ENCODE measurements at regions not wholly inside any gene's neighbourhood (a gene's known extent, or its start where the extent isn't known, plus 50 kb on each side); places are given as distances from the start of the nearest gene placed in this dataset.
"Not testable (repeated sequence)": the region's sequence is repeated elsewhere in the genome, so short reads cannot be mapped to it uniquely, and the experiment has no call there.

DNA sequence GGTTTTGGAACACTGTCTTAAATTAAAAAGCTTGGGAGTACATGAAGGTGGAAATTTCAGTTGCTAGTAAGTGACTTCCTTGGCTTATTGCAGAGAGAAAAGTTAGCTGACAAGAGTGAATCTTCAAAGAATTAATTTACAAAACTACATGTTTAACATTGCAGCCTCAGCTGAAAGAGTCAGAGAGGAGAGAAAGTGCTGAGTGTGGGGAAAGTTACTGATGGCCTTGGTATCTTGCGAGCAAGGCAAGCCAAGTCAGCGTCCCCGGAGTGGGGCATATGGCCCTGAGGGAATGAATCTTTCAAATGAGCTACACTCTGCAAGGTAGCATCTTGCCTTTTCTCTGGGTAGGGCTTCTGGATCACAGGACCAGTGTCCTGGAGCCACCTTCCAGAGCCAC lies 131.3 kb downstream of the LPIN1 start:
- Mint-ChIP-seq H3K27ac (no peak overlapping the region), H3K27me3 (no peaks in the 10 kb centered on the region)

DNA sequence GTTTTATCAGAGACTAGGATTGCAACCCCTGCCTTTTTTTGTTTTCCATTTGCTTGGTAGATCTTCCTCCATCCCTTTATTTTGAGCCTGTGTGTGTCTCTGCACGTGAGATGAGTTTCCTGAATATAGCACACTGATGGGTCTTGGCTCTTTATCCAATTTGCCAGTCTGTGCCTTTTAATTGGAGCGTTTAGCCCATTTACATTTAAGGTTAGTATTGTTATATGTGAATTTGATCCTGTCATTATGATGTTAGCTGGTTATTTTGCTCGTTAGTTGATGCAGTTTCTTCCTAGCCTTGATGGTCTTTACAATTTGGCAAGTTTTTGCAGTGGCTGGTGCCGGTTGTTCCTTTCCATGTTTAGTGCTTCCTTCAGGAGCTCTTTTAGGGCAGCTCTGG lies 138.8 kb downstream of the LPIN1 start:
- H3K9me3 Mint-ChIP-seq = peaks cover 20% of the 10 kb centered on the region
- H3K4me1 Mint-ChIP-seq, H3K27me3 Mint-ChIP-seq, H3K4me3 Mint-ChIP-seq, H3K36me3 Mint-ChIP-seq, DNase-seq, H3K27ac Mint-ChIP-seq: not testable (repeated sequence)

More for the DNA sequence above, 131.3 kb downstream of the LPIN1 start:
- DNase-seq = no peak
- H3K4me1 Mint-ChIP-seq = no peaks in the 10 kb centered on the region
- no peak overlapping the region for H3K4me3 Mint-ChIP-seq
- H3K36me3 Mint-ChIP-seq = no peaks in the 10 kb centered on the region
- peaks cover 3% of the 10 kb centered on the region for H3K9me3 Mint-ChIP-seq

DNA sequence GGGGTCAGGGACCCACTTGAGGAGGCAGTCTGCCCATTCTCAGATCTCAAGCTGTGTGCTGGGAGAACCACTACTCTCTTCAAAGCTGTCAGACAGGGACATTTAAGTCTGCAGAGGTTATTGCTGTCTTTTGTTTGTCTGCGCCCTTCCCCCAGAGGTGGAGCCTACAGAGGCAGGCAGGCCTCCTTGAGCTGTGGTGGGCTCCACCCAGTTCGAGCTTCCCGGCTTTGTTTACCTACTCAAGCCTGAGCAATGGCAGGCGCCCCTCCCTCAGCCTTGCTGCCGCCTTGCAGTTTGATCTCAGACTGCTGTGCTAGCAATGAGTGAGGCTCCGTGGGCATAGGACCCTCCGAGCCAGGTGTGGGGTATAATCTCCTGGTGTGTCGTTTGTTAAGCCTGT lies 140.5 kb downstream of the LPIN1 start:
- H3K36me3 Mint-ChIP-seq, H3K27me3 Mint-ChIP-seq, DNase-seq, H3K4me1 Mint-ChIP-seq, H3K27ac Mint-ChIP-seq, H3K4me3 Mint-ChIP-seq: not testable (repeated sequence)
- peaks cover 22% of the 10 kb centered on the region for H3K9me3 Mint-ChIP-seq

DNA sequence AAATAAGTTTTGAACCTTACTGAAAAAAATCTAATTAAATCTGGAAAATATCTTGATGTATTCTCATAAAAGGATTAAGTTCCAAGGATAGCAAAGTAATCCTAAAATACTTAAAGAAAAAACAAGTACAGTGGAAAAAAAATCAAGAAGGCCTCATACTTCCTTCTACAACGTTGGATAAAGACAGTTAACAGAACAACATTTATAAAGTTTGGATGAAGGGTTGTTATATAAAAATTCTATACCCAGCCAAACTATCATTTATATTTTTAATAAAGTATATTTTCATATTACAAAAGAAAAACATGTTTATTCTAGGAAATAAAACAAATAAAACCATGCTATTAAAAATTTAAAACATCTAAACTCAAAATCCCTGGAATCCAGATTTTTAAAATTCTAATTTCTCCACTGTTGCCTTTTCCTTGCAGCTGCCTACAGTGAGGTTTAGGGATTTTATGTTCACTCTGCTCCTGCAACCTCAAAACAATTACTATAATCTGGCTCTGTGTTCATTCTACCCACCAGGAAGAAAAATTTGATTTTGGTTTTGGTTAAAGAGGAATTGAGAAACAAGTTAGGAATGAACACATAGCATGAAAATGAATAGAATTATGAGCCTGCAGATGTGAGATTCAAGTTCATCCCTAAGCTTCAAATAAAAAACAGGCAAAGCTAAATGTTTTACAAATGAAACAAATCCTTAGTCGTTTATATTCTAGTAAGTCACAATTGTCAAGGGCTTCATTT lies 142.8 kb downstream of the LPIN1 start:
- DNase-seq = no peak

GRCh38 chr2:11889854-11890253 lies 143.4 kb downstream of the LPIN1 start:
- Mint-ChIP-seq H3K4me3 (no peak overlapping the region), H3K27me3 (no peaks in the 10 kb centered on the region), H3K36me3 (peaks cover 4% of the 10 kb centered on the region), H3K27ac (no peak overlapping the region), H3K4me1 (no peaks in the 10 kb centered on the region), H3K9me3 (peaks cover 25% of the 10 kb centered on the region)
- no peak for DNase-seq

More for the DNA sequence above, 142.8 kb downstream of the LPIN1 start:
- no peak overlapping the region for H3K4me3 Mint-ChIP-seq
- H3K9me3 Mint-ChIP-seq = peaks cover 22% of the 10 kb centered on the region
- H3K27me3 Mint-ChIP-seq = no peaks in the 10 kb centered on the region
- H3K4me1 Mint-ChIP-seq = no peaks in the 10 kb centered on the region
- peaks cover 4% of the 10 kb centered on the region for H3K36me3 Mint-ChIP-seq
- no peak overlapping the region for H3K27ac Mint-ChIP-seq

GRCh38 chr2:11891028-11891427 lies 144.6 kb downstream of the LPIN1 start:
- H3K4me3 Mint-ChIP-seq = no peak overlapping the region
- H3K36me3 Mint-ChIP-seq = peaks cover 6% of the 10 kb centered on the region
- no peak for DNase-seq
- no peak overlapping the region for H3K27ac Mint-ChIP-seq
- H3K27me3 Mint-ChIP-seq = no peaks in the 10 kb centered on the region
- peaks cover 24% of the 10 kb centered on the region for H3K9me3 Mint-ChIP-seq
- H3K4me1 Mint-ChIP-seq = no peaks in the 10 kb centered on the region

- no peak overlapping the region for H3K4me3 Mint-ChIP-seq
- no peak overlapping the region for H3K27ac Mint-ChIP-seq
- H3K27me3 Mint-ChIP-seq = no peaks in the 10 kb centered on the region
- H3K4me1 Mint-ChIP-seq = no peaks in the 10 kb centered on the region
- H3K9me3 Mint-ChIP-seq = peaks cover 23% of the 10 kb centered on the region
- H3K36me3 Mint-ChIP-seq = peaks cover 6% of the 10 kb centered on the region
- no peak for DNase-seq
Measured at GRCh38 chr2:11891671-11892440, 145.4 kb downstream of the LPIN1 start.

DNA sequence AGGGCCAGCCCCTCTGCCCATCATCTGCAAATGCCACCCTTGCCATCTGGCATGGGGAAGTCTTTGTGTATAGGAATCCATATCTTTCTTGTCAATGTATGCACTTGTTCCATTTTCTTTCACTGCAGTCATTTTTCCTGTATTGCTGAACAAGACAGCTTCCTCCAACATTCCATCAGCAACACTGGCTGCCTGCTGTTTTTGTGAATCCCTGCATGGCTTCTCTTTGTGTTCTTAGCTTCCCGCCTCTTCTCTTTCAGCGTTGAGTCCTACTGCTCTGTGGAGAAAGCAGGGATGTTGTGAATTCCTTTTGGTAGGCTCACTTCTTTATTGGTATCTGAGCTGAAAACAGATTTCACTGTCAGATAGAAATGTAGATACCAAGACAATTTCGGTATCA lies 150.0 kb downstream of the LPIN1 start:
- Mint-ChIP-seq H3K36me3 (peaks cover 5% of the 10 kb centered on the region), H3K9me3 (peaks cover 11% of the 10 kb centered on the region)

GRCh38 chr2:11898576-11898975 lies 152.1 kb downstream of the LPIN1 start:
- no peak for DNase-seq
- Mint-ChIP-seq H3K36me3 (peaks cover 3% of the 10 kb centered on the region), H3K27me3 (no peaks in the 10 kb centered on the region), H3K4me1 (no peaks in the 10 kb centered on the region), H3K27ac (no peak overlapping the region), H3K9me3 (peaks cover 11% of the 10 kb centered on the region), H3K4me3 (no peak overlapping the region)

More for the DNA sequence above, 150.0 kb downstream of the LPIN1 start:
- no peak for DNase-seq
- Mint-ChIP-seq H3K4me3 (no peak overlapping the region), H3K27me3 (no peaks in the 10 kb centered on the region), H3K4me1 (no peaks in the 10 kb centered on the region), H3K27ac (no peak overlapping the region)

DNA sequence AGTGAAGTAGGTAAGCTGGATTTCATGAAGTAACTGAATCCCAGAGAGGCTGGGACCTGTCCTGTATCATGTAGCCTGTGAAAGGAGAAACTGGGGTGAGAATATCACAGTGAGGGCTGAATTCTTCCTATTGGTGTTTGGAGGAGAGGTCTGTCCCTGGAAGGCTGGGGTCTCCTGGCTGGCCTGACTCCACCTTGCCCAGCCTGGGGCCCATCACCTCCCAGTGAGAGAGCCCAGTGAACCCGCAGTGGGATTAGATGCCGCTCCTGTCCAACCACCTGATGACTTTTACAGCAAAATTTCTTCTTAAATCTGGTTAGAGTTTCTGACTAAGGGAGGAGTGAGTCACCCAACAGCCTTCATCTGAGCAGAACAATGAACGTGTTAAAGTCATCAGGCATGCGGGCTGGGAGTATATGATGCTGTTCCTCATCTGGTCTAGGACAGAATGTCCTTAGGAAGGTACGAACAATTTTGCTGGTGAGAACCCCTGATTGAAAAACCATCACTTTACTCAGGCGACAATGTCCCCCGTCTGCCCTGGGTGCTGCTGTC lies 152.9 kb downstream of the LPIN1 start:
- no peak for DNase-seq
- no peak overlapping the region for H3K4me3 Mint-ChIP-seq
- no peak overlapping the region for H3K27ac Mint-ChIP-seq
- peaks cover 3% of the 10 kb centered on the region for H3K36me3 Mint-ChIP-seq
- peaks cover 8% of the 10 kb centered on the region for H3K9me3 Mint-ChIP-seq
- H3K4me1 Mint-ChIP-seq = no peaks in the 10 kb centered on the region
- H3K27me3 Mint-ChIP-seq = no peaks in the 10 kb centered on the region

GRCh38 chr2:11900891-11901290 lies 154.5 kb downstream of the LPIN1 start:
- not testable (repeated sequence) for H3K4me3 Mint-ChIP-seq, H3K9me3 Mint-ChIP-seq, DNase-seq, H3K4me1 Mint-ChIP-seq, H3K27ac Mint-ChIP-seq, H3K27me3 Mint-ChIP-seq, H3K36me3 Mint-ChIP-seq

GRCh38 chr2:11901351-11902069 lies 155.1 kb downstream of the LPIN1 start:
- no peaks in the 10 kb centered on the region for H3K27me3 Mint-ChIP-seq
- H3K4me1 Mint-ChIP-seq = no peaks in the 10 kb centered on the region
- H3K36me3 Mint-ChIP-seq = no peaks in the 10 kb centered on the region
- no peaks in the 10 kb centered on the region for H3K9me3 Mint-ChIP-seq
- no peak overlapping the region for H3K27ac Mint-ChIP-seq
- H3K4me3 Mint-ChIP-seq = no peak overlapping the region
- DNase-seq = no peak

- H3K27ac Mint-ChIP-seq = no peak overlapping the region
- H3K4me1 Mint-ChIP-seq = no peaks in the 10 kb centered on the region
- no peak overlapping the region for H3K4me3 Mint-ChIP-seq
- no peaks in the 10 kb centered on the region for H3K9me3 Mint-ChIP-seq
- no peak for DNase-seq
- no peaks in the 10 kb centered on the region for H3K27me3 Mint-ChIP-seq
- H3K36me3 Mint-ChIP-seq = no peaks in the 10 kb centered on the region
Measured at GRCh38 chr2:11903085-11903606, 156.7 kb downstream of the LPIN1 start.

- DNase-seq = no peak
- H3K4me3 Mint-ChIP-seq = no peak overlapping the region
- no peaks in the 10 kb centered on the region for H3K27me3 Mint-ChIP-seq
- no peaks in the 10 kb centered on the region for H3K9me3 Mint-ChIP-seq
- no peaks in the 10 kb centered on the region for H3K4me1 Mint-ChIP-seq
- no peak overlapping the region for H3K27ac Mint-ChIP-seq
- no peaks in the 10 kb centered on the region for H3K36me3 Mint-ChIP-seq
Measured at GRCh38 chr2:11904029-11904428, 157.6 kb downstream of the LPIN1 start.

- Mint-ChIP-seq H3K27me3 (no peaks in the 10 kb centered on the region), H3K4me1 (no peaks in the 10 kb centered on the region), H3K27ac (no peak overlapping the region), H3K9me3 (no peaks in the 10 kb centered on the region), H3K4me3 (no peak overlapping the region), H3K36me3 (no peaks in the 10 kb centered on the region)
- no peak for DNase-seq
Measured at GRCh38 chr2:11904941-11905340, 158.5 kb downstream of the LPIN1 start.

Data from activated naive CD8-positive, alpha-beta T cell treated with anti-CD3 and anti-CD28 coated beads for 36 hours (primary cell).